ENCODE measurements at regions not wholly inside any gene's neighbourhood (a gene's known extent, or its start where the extent isn't known, plus 50 kb on each side); places are given as distances from the start of the nearest gene placed in this dataset.
"Not testable (repeated sequence)": the region's sequence is repeated elsewhere in the genome, so short reads cannot be mapped to it uniquely, and the experiment has no call there.

GRCh38 chr2:91517846-91518245, 2826.4 kb downstream of the RPIA start:
- CTCF ChIA-PET; ATAC-seq (ENCODE audit: low read depth); H2BK15ac ChIP-seq (ENCODE audit: low read depth, low read length); H2AFZ ChIP-seq (replicated peaks; ENCODE audit: low read length, poor library complexity); DNase-seq; POLR2A ChIA-PET (ENCODE audit: unreplicated experiment); H3K4me1 ChIP-seq (ENCODE audit: control insufficient read depth, insufficient read depth, low read length); H2AK5ac ChIP-seq (ENCODE audit: low read depth, low read length); H3K56ac ChIP-seq (ENCODE audit: extremely low read depth, insufficient read depth, low read length); H3K4me3 ChIP-seq (ENCODE audit: insufficient read depth, low read depth, low read length); BruUV-seq (replicated peaks); dilution Hi-C loops (cut with HindIII; ENCODE audit: low sequenced_read_pairs, unreplicated experiment); H4K8ac ChIP-seq (ENCODE audit: low read depth in 2 of 2, low read length in 2 of 2); H3K9ac ChIP-seq (ENCODE audit: low read depth, low read length); H3K9me3 ChIP-seq (ENCODE audit: control insufficient read depth, insufficient read depth, low read length); intact Hi-C loops (cut with micrococcal nuclease); H3K27me3 ChIP-seq (ENCODE audit: control insufficient read depth, insufficient read depth, low read length); H3K23ac ChIP-seq (ENCODE audit: low read depth, low read length); H3K79me1 ChIP-seq (ENCODE audit: low read depth in 1 of 2, low read length in 2 of 2); H3K36me3 ChIP-seq (ENCODE audit: control insufficient read depth, insufficient read depth, low read length); H3K14ac ChIP-seq (replicated peaks; ENCODE audit: low read depth, low read length); H4K91ac ChIP-seq (ENCODE audit: insufficient read depth, low read depth, low read length); H3K18ac ChIP-seq (ENCODE audit: low read depth, low read length); H2BK20ac ChIP-seq (ENCODE audit: low read depth, low read length); H3K27ac ChIP-seq (ENCODE audit: insufficient read depth, low read length); in situ Hi-C loops (cut with MboI; ENCODE audit: low sequenced_read_pairs); H2BK120ac ChIP-seq (ENCODE audit: low read depth, low read length); H3K4ac ChIP-seq (ENCODE audit: low read depth, low read length); H4K5ac ChIP-seq (ENCODE audit: low read depth, low read length); H4K20me1 ChIP-seq (ENCODE audit: insufficient read depth, low read length); H3K9me1 ChIP-seq (ENCODE audit: insufficient read depth, low read length); H2AK9ac ChIP-seq (replicated peaks; ENCODE audit: low read depth, low read length, poor library complexity); H3K4me2 ChIP-seq (ENCODE audit: low read depth, low read length); H2BK5ac ChIP-seq (ENCODE audit: low read depth, low read length, poor library complexity, severe bottlenecking): not testable (repeated sequence)
- WGBS, 2 experiments (ENCODE audit: extremely low coverage in 2 of 2, insufficient read length in 1 of 2): no CpG with 5 or more reads among the region's 1 CpG

- H3K27me3 ChIP-seq (ENCODE audit: control insufficient read depth, insufficient read depth, low read length); dilution Hi-C loops (cut with HindIII; ENCODE audit: low sequenced_read_pairs, unreplicated experiment); H4K8ac ChIP-seq (ENCODE audit: low read depth in 2 of 2, low read length in 2 of 2); ATAC-seq (ENCODE audit: low read depth); H2AK5ac ChIP-seq (ENCODE audit: low read depth, low read length); H3K27ac ChIP-seq (ENCODE audit: insufficient read depth, low read length); H3K4me3 ChIP-seq (ENCODE audit: insufficient read depth, low read depth, low read length); H4K20me1 ChIP-seq (ENCODE audit: insufficient read depth, low read length); DNase-seq; intact Hi-C loops (cut with micrococcal nuclease); in situ Hi-C loops (cut with MboI; ENCODE audit: low sequenced_read_pairs); H3K14ac ChIP-seq (replicated peaks; ENCODE audit: low read depth, low read length); H3K4me1 ChIP-seq (ENCODE audit: control insufficient read depth, insufficient read depth, low read length); H2BK20ac ChIP-seq (ENCODE audit: low read depth, low read length); H3K4ac ChIP-seq (ENCODE audit: low read depth, low read length); H3K36me3 ChIP-seq (ENCODE audit: control insufficient read depth, insufficient read depth, low read length); CTCF ChIA-PET; H3K4me2 ChIP-seq (ENCODE audit: low read depth, low read length); H2BK120ac ChIP-seq (ENCODE audit: low read depth, low read length); POLR2A ChIA-PET (ENCODE audit: unreplicated experiment); H3K18ac ChIP-seq (ENCODE audit: low read depth, low read length); H3K9me3 ChIP-seq (ENCODE audit: control insufficient read depth, insufficient read depth, low read length); BruUV-seq (replicated peaks); H3K23ac ChIP-seq (ENCODE audit: low read depth, low read length); H3K9ac ChIP-seq (ENCODE audit: low read depth, low read length); H2BK5ac ChIP-seq (ENCODE audit: low read depth, low read length, poor library complexity, severe bottlenecking); H3K79me1 ChIP-seq (ENCODE audit: low read depth in 1 of 2, low read length in 2 of 2); H3K9me1 ChIP-seq (ENCODE audit: insufficient read depth, low read length); H2BK15ac ChIP-seq (ENCODE audit: low read depth, low read length); H2AFZ ChIP-seq (replicated peaks; ENCODE audit: low read length, poor library complexity); H3K56ac ChIP-seq (ENCODE audit: extremely low read depth, insufficient read depth, low read length); H4K5ac ChIP-seq (ENCODE audit: low read depth, low read length); H2AK9ac ChIP-seq (replicated peaks; ENCODE audit: low read depth, low read length, poor library complexity); H4K91ac ChIP-seq (ENCODE audit: insufficient read depth, low read depth, low read length): not testable (repeated sequence)
- WGBS, 2 experiments (ENCODE audit: extremely low coverage in 2 of 2, insufficient read length in 1 of 2): 33% methylated on average over 1 of the region's 5 CpGs; no CpG with 5 or more reads in 1 of the 2 experiments
Observed at GRCh38 chr2:91518361-91518981, 2827.0 kb downstream of the RPIA start.

Data from IMR-90 (cell line).